PC-3 (cell line): ENCODE measurements at regions not wholly inside any gene's neighbourhood (a gene's known extent, or its start where the extent isn't known, plus 50 kb on each side); places are given as distances from the start of the nearest gene placed in this dataset.

Experiments used
- CTCF ChIP-seq: fragments of 300-600 bp; sonication (generic); conservative IDR thresholded peaks from 2 replicates; pipeline ENCODE4 v1.5.1; 2017; ENCODE audit warnings: antibody characterized with exemption, low read depth, mild to moderate bottlenecking, low read length
- EZH2phosphoT487 ChIP-seq: fragments of 300-600 bp; sonication (generic); IDR thresholded peaks from 2 replicates; pipeline ENCODE4 v1.6.1; 2018; ENCODE audit warnings: mild to moderate bottlenecking, antibody characterized with exemption, low read length, borderline replicate concordance

GRCh38 chr20:48567145-48567544 is 260.7 kb downstream of the PREX1 start:
- TF ChIP-seq CTCF (no peak), EZH2phosphoT487 (no peak)
